ENCODE measurements at regions not wholly inside any gene's neighbourhood (a gene's known extent, or its start where the extent isn't known, plus 50 kb on each side); places are given as distances from the start of the nearest gene placed in this dataset.

DNA sequence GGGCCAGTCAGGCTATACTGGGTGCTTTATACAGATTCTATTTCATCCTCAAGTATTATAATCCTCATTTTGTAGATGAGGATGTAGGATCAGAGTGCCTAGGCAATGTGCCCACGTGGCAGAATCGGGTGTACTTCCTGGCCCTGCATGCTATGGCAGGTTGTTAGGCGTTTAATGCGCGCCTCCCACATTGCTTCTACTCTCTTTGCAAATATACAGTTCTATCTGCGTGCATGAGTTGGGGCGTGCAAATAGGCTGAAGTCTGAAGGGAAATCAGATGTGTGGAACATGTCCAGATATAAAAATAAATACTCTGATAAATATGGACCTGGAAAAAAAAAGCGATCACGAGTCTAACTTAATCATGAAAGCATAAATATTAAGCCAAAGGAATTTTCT is 194.7 kb upstream of the FMN2 start:
- no peak overlapping the region for H3K9ac ChIP-seq (ENCODE audit: control insufficient read depth, extremely low read depth, insufficient read depth, low read length)
- no peaks in the 10 kb centered on the region for H4K20me1 ChIP-seq (ENCODE audit: control insufficient read depth, extremely low read depth, insufficient read depth, low read length)
- FAIRE-seq (no peak), DNase-seq (ENCODE audit: low read depth, low spot score) (no peak)
- H3K4me1 ChIP-seq (ENCODE audit: control insufficient read depth, extremely low read depth, insufficient read depth, low read length): no peaks in the 10 kb centered on the region
- H3K4me2 ChIP-seq (ENCODE audit: control insufficient read depth, extremely low read depth, insufficient read depth, low read depth, low read length): no peak overlapping the region
- TF ChIP-seq, protein P1, sequence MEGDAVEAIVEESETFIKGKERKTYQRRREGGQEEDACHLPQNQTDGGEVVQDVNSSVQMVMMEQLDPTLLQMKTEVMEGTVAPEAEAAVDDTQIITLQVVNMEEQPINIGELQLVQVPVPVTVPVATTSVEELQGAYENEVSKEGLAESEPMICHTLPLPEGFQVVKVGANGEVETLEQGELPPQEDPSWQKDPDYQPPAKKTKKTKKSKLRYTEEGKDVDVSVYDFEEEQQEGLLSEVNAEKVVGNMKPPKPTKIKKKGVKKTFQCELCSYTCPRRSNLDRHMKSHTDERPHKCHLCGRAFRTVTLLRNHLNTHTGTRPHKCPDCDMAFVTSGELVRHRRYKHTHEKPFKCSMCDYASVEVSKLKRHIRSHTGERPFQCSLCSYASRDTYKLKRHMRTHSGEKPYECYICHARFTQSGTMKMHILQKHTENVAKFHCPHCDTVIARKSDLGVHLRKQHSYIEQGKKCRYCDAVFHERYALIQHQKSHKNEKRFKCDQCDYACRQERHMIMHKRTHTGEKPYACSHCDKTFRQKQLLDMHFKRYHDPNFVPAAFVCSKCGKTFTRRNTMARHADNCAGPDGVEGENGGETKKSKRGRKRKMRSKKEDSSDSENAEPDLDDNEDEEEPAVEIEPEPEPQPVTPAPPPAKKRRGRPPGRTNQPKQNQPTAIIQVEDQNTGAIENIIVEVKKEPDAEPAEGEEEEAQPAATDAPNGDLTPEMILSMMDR (optimal IDR thresholded peaks at IDR 0.05 in 1 of 3, IDR thresholded peaks at IDR 0.05 in 1 of 3, conservative IDR thresholded peaks at IDR 0.05 in 1 of 3; ENCODE audit: extremely low read depth in 1 of 3, insufficient read depth in 2 of 3, low read length in 3 of 3): no peak
- TF ChIP-seq EZH2 (IDR thresholded peaks at IDR 0.05; ENCODE audit: low read length): no peak
- no peak overlapping the region for H3K27ac ChIP-seq (ENCODE audit: control insufficient read depth, insufficient read depth, low read length)
- no peaks in the 10 kb centered on the region for H3K9me3 ChIP-seq (ENCODE audit: control insufficient read depth, low read depth, low read length)
- no peaks in the 10 kb centered on the region for H3K79me2 ChIP-seq (ENCODE audit: control insufficient read depth, insufficient read depth, low read length)
- H2AFZ ChIP-seq (ENCODE audit: control insufficient read depth, low read length): no peak overlapping the region
- no peaks in the 10 kb centered on the region for H3K27me3 ChIP-seq (ENCODE audit: control insufficient read depth, extremely low read depth, insufficient read depth, low read length)
- H3K9me1 ChIP-seq (ENCODE audit: control insufficient read depth, extremely low read depth, insufficient read depth, low read length): no peaks in the 10 kb centered on the region
- H3K4me3 ChIP-seq (ENCODE audit: control insufficient read depth in 2 of 3, extremely low read depth in 1 of 3, insufficient read depth in 2 of 3, low read depth in 1 of 3, low read length in 3 of 3): no peak overlapping the region
- dilution Hi-C loops (cut with MboI; ENCODE audit: extremely low pct_ligation_motif_present, low sequenced_read_pairs): no loop called here
- no peaks in the 10 kb centered on the region for H3K36me3 ChIP-seq (ENCODE audit: control insufficient read depth in 2 of 2, extremely low read depth in 1 of 2, insufficient read depth in 2 of 2, low read length in 2 of 2)

DNA sequence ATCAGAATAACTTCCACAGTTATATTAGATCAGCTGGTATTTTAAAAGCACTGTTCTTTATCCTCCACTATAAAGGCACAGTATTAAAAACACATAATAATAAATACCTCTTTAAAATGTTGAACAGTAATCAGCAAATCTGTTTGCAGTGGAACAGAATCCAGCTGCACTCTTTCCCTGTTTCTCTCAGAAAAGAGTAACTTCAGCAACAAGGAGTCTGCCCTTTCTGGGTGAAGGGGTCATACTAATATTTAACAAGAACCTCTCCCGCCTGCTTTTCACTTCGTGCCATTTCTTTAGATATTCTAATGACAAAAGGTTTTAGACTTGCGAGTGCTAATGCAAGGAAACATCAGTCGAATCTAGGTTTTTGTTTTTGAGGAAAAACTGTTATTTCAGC is 194.2 kb upstream of the FMN2 start:
- TF ChIP-seq, protein P1 (optimal IDR thresholded peaks at IDR 0.05 in 1 of 3, IDR thresholded peaks at IDR 0.05 in 1 of 3, conservative IDR thresholded peaks at IDR 0.05 in 1 of 3; ENCODE audit: extremely low read depth in 1 of 3, insufficient read depth in 2 of 3, low read length in 3 of 3): no peak
- TF ChIP-seq EZH2 (IDR thresholded peaks at IDR 0.05; ENCODE audit: low read length): no peak
- no peaks in the 10 kb centered on the region for H3K27me3 ChIP-seq (ENCODE audit: control insufficient read depth, extremely low read depth, insufficient read depth, low read length)
- H3K4me2 ChIP-seq (ENCODE audit: control insufficient read depth, extremely low read depth, insufficient read depth, low read depth, low read length): no peak overlapping the region
- no peak for DNase-seq (ENCODE audit: low read depth, low spot score)
- H4K20me1 ChIP-seq (ENCODE audit: control insufficient read depth, extremely low read depth, insufficient read depth, low read length): no peaks in the 10 kb centered on the region
- H3K9me1 ChIP-seq (ENCODE audit: control insufficient read depth, extremely low read depth, insufficient read depth, low read length): no peaks in the 10 kb centered on the region
- FAIRE-seq: no peak
- no peaks in the 10 kb centered on the region for H3K9me3 ChIP-seq (ENCODE audit: control insufficient read depth, low read depth, low read length)
- H3K4me1 ChIP-seq (ENCODE audit: control insufficient read depth, extremely low read depth, insufficient read depth, low read length): no peaks in the 10 kb centered on the region
- no peaks in the 10 kb centered on the region for H3K79me2 ChIP-seq (ENCODE audit: control insufficient read depth, insufficient read depth, low read length)
- H3K9ac ChIP-seq (ENCODE audit: control insufficient read depth, extremely low read depth, insufficient read depth, low read length): no peak overlapping the region
- no peaks in the 10 kb centered on the region for H3K36me3 ChIP-seq (ENCODE audit: control insufficient read depth in 2 of 2, extremely low read depth in 1 of 2, insufficient read depth in 2 of 2, low read length in 2 of 2)
- dilution Hi-C loops (cut with MboI; ENCODE audit: extremely low pct_ligation_motif_present, low sequenced_read_pairs): no loop called here
- no peak overlapping the region for H2AFZ ChIP-seq (ENCODE audit: control insufficient read depth, low read length)
- H3K27ac ChIP-seq (ENCODE audit: control insufficient read depth, insufficient read depth, low read length): no peak overlapping the region
- no peak overlapping the region for H3K4me3 ChIP-seq (ENCODE audit: control insufficient read depth in 2 of 3, extremely low read depth in 1 of 3, insufficient read depth in 2 of 3, low read depth in 1 of 3, low read length in 3 of 3)

Measured in keratinocyte (primary cell).